Esophagus muscularis mucosa (tissue), 4 donors: ENCODE measurements at regions not wholly inside any gene's neighbourhood (a gene's known extent, or its start where the extent isn't known, plus 50 kb on each side); places are given as distances from the start of the nearest gene placed in this dataset.

ENCODE experiments used
- DNase-seq: peaks from one replicate; pipeline ENCODE4 v3.0.0-alpha.2; 2017; ENCODE audit errors: extremely low spot score
- H3K27ac ChIP-seq, 4 donors: fragments of 200-600 bp; sonication (generic); replicated peaks in 1 of 4; 1 replicate in 3 of 4; 2 replicates in 1 of 4; pipeline ENCODE4 v1.5.1; 2016 to 2019; ENCODE audit warnings: mild to moderate bottlenecking in 1 of 4
- H3K27me3 ChIP-seq, 4 donors: fragments of 200-600 bp; sonication (generic); one replicate each; pipeline versions ENCODE4 v1.5.1 to v1.6.0; 2016 to 2019
- H3K36me3 ChIP-seq, 4 donors: fragments of 200-600 bp; sonication (generic); one replicate each; pipeline ENCODE4 v1.5.1; 2016 to 2019
- H3K4me1 ChIP-seq, 4 donors: fragments of 200-600 bp; sonication (generic); one replicate each; pipeline ENCODE4 v1.5.1; 2016 to 2019
- H3K4me3 ChIP-seq, 4 donors: fragments of 200-600 bp; sonication (generic); 1 replicate in 2 of 4; 2 replicates in 2 of 4; pipeline ENCODE4 v1.5.1; 2016 to 2019; ENCODE audit warnings: mild to moderate bottlenecking in 4 of 4, moderate library complexity in 1 of 4
- H3K9me3 ChIP-seq, 4 donors: fragments of 200-600 bp; sonication (generic); 1 replicate in 3 of 4; 2 replicates in 1 of 4; pipeline ENCODE4 v1.5.1; 2016 to 2019
- CTCF ChIP-seq, 3 experiments: fragments of 200-600 bp in 2 of 3; fragments of 450-650 bp in 1 of 3; sonication (generic) in 2 of 3; IDR thresholded peaks; one replicate each; pipeline ENCODE4 v1.5.1; 2017 to 2019; ENCODE audit warnings: antibody characterized with exemption in 3 of 3, mild to moderate bottlenecking in 2 of 3, moderate library complexity in 1 of 3
- EP300 ChIP-seq: sonication (generic); formaldehyde crosslinking; IDR thresholded peaks from one replicate; pipeline ENCODE4 v1.6.1; 2017; ENCODE audit warnings: antibody characterized with exemption
- POLR2A ChIP-seq: fragments of 450-650 bp; IDR thresholded peaks from one replicate; pipeline ENCODE4 v1.6.1; 2017; ENCODE audit warnings: antibody characterized with exemption, moderate library complexity, mild to moderate bottlenecking, low read depth
- POLR2AphosphoS5 ChIP-seq, 2 donors: sonication (generic); formaldehyde crosslinking; IDR thresholded peaks; one replicate each; pipeline ENCODE4 v1.6.1; 2017; ENCODE audit warnings: antibody characterized with exemption in 2 of 2
- WGBS: methylation state at CpG from one replicate; pipeline ENCODE4 v1.1.5; 2018; 5-methylcytosine and 5-hydroxymethylcytosine counted together
- intact Hi-C: fragments of 100-400 bp; cut with DNase I; formaldehyde crosslinking; loops from one replicate; pipeline ENCODE4 v1.15.1; 2023

DNA sequence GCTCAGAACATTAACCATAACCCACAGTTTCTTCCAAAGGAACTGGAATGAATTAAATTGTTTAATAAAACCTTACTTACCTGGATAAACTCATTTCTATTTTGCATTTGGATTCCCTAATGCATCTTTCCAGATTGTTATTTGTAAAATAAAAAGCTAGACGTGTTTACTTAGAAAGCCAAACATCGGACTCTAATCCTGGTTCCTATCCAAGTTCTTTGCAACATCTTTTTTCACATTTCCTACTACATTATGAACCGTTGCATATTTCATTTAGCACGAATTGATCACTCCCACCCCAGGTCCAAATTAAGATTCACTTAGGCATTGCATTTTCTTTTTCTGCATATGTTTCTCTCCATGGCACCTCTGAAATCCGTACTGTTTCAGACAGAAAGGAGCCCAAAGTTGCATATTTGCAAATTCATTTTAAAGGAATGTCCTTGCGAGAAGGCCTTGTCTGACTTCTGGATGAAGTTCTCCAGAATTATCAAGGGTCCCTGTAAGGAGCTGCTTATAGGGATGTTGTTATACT is 164.4 kb upstream of the GSC start:
- no peak for DNase-seq
- H3K36me3 ChIP-seq: no peaks in the 10 kb centered on the region
- no peak overlapping the region for H3K4me3 ChIP-seq
- 49% methylated on average over 6 of the region's 6 CpGs for WGBS
- intact Hi-C loops: no loop called here
- H3K27ac ChIP-seq: no peak overlapping the region
- TF ChIP-seq CTCF (IDR thresholded peaks at IDR 0.05): no peak
- TF ChIP-seq POLR2A: no peak
- TF ChIP-seq EP300: no peak
- TF ChIP-seq POLR2AphosphoS5 (IDR thresholded peaks at IDR 0.05): no peak
- no peaks in the 10 kb centered on the region for H3K9me3 ChIP-seq
- no peaks in the 10 kb centered on the region for H3K27me3 ChIP-seq
- peaks cover 14 to 44% (median 38%) of the 10 kb centered on the region in 4 donors for H3K4me1 ChIP-seq

DNA sequence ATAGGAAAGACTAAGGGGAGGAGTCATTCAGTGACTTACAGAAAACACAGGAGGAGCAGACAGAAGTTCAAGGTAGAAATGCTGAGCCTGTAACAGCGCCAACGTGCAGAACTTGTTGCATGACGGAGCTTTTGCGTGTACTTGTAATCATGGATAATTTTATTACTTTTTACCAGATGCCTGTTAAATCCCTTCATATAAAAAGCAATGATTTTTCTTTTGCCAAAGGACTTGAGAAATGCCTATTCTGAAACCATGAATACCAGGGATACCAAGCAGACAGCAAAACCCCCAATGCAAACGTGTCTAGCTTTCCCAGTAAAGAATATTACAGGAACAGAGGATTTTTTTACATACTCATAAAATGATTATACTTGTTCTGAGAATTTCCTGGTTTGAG is 163.6 kb upstream of the GSC start:
- 79% methylated on average over 5 of the region's 5 CpGs for WGBS
- no peak for DNase-seq
- no peaks in the 10 kb centered on the region for H3K27me3 ChIP-seq
- no peak overlapping the region for H3K4me3 ChIP-seq
- intact Hi-C loops: no loop called here
- no peak overlapping the region for H3K27ac ChIP-seq
- no peak for TF ChIP-seq CTCF (IDR thresholded peaks at IDR 0.05)
- no peak for TF ChIP-seq POLR2AphosphoS5 (IDR thresholded peaks at IDR 0.05)
- no peak for TF ChIP-seq POLR2A
- no peak for TF ChIP-seq EP300
- no peaks in the 10 kb centered on the region for H3K9me3 ChIP-seq
- H3K36me3 ChIP-seq: no peaks in the 10 kb centered on the region
- peaks cover 14 to 44% (median 38%) of the 10 kb centered on the region in 4 donors for H3K4me1 ChIP-seq

GRCh38 chr14:94932589-94932988 is 162.7 kb upstream of the GSC start:
- Histone ChIP-seq H3K36me3 (no peaks in the 10 kb centered on the region), H3K4me1 (peaks cover 14 to 40% (median 36%) of the 10 kb centered on the region in 4 donors), H3K27me3 (no peaks in the 10 kb centered on the region), H3K27ac (no peak overlapping the region), H3K9me3 (no peaks in the 10 kb centered on the region), H3K4me3 (no peak overlapping the region)
- TF ChIP-seq POLR2A: no peak
- TF ChIP-seq EP300: no peak
- no peak for TF ChIP-seq POLR2AphosphoS5 (IDR thresholded peaks at IDR 0.05)
- TF ChIP-seq CTCF (IDR thresholded peaks at IDR 0.05): no peak
- DNase-seq: no peak
- intact Hi-C loops: no loop called here
- WGBS: 72% methylated on average over 7 of the region's 7 CpGs

- Histone ChIP-seq H3K36me3 (no peaks in the 10 kb centered on the region), H3K4me1 (peaks cover 0 to 21% (median 17%) of the 10 kb centered on the region in 4 donors), H3K27ac (no peak overlapping the region), H3K4me3 (no peak overlapping the region), H3K27me3 (no peaks in the 10 kb centered on the region), H3K9me3 (no peaks in the 10 kb centered on the region)
- TF ChIP-seq POLR2AphosphoS5 (IDR thresholded peaks at IDR 0.05): no peak
- no peak for TF ChIP-seq CTCF (IDR thresholded peaks at IDR 0.05)
- no peak for TF ChIP-seq EP300
- TF ChIP-seq POLR2A: no peak
- no peak for DNase-seq
- intact Hi-C loops: no loop called here
- WGBS: 100% methylated on average over 1 of the region's 1 CpG
Measured at GRCh38 chr14:94930690-94931089, 160.8 kb upstream of the GSC start.

GRCh38 chr14:94929354-94929753 is 159.4 kb upstream of the GSC start:
- intact Hi-C loops: no loop called here

More at GRCh38 chr14:94929354-94929753, 159.4 kb upstream of the GSC start:
- Histone ChIP-seq H3K27me3 (no peaks in the 10 kb centered on the region), H3K9me3 (no peaks in the 10 kb centered on the region), H3K36me3 (no peaks in the 10 kb centered on the region), H3K27ac (no peak overlapping the region), H3K4me1 (peaks cover 0 to 11% (median 7%) of the 10 kb centered on the region in 4 donors), H3K4me3 (no peak overlapping the region)
- 84% methylated on average over 3 of the region's 3 CpGs for WGBS
- TF ChIP-seq EP300 (no peak), POLR2AphosphoS5 (IDR thresholded peaks at IDR 0.05) (no peak), POLR2A (no peak), CTCF (IDR thresholded peaks at IDR 0.05) (no peak)
- DNase-seq: no peak
